Mesenchymal stem cell (in vitro differentiated cells and primary cell): ENCODE measurements at regions not wholly inside any gene's neighbourhood (a gene's known extent, or its start where the extent isn't known, plus 50 kb on each side); places are given as distances from the start of the nearest gene placed in this dataset.

Source experiments
- DNase-seq: peaks from one replicate; pipeline ENCODE4 v3.0.0-alpha.2; 2013
- H2AFZ ChIP-seq: one replicate; pipeline ENCODE4 v1.6.1; 2013; ENCODE audit warnings: low read depth, mild to moderate bottlenecking, control low read depth, inconsistent platforms, low read length, moderate library complexity
- H2AK5ac ChIP-seq: 2 replicates; pipeline ENCODE4 v1.6.1; 2013; ENCODE audit warnings: low read length, moderate library complexity, mild to moderate bottlenecking, inconsistent platforms; ENCODE audit not compliant: severe bottlenecking
- H2BK120ac ChIP-seq: one replicate; pipeline ENCODE4 v1.6.1; 2013; ENCODE audit warnings: low read depth, mild to moderate bottlenecking, inconsistent platforms, low read length, moderate library complexity
- H2BK12ac ChIP-seq, 2 experiments: one replicate each; pipeline ENCODE4 v1.6.1; 2013; ENCODE audit warnings: inconsistent platforms in 2 of 2, low read length in 2 of 2, mild to moderate bottlenecking in 2 of 2, moderate library complexity in 2 of 2, control low read depth in 1 of 2
- H2BK15ac ChIP-seq: one replicate; pipeline ENCODE4 v1.6.1; 2013; ENCODE audit warnings: mild to moderate bottlenecking, low read depth, inconsistent platforms; ENCODE audit not compliant: poor library complexity, severe bottlenecking
- H2BK5ac ChIP-seq: 2 replicates; pipeline ENCODE4 v1.6.1; 2013; ENCODE audit warnings: low read depth, mild to moderate bottlenecking, low read length, control low read depth, inconsistent platforms; ENCODE audit not compliant: poor library complexity, severe bottlenecking
- H3K14ac ChIP-seq, 2 experiments: one replicate each; pipeline ENCODE4 v1.6.1; 2013; ENCODE audit warnings: inconsistent platforms in 2 of 2, low read length in 2 of 2, control low read depth in 1 of 2, mild to moderate bottlenecking in 1 of 2, moderate library complexity in 1 of 2
- H3K18ac ChIP-seq, 2 experiments: one replicate each; pipeline ENCODE4 v1.6.1; 2013; ENCODE audit warnings: inconsistent platforms in 2 of 2, low read length in 2 of 2, control low read depth in 1 of 2, low read depth in 1 of 2, mild to moderate bottlenecking in 1 of 2
- H3K23ac ChIP-seq, 2 experiments: one replicate each; pipeline ENCODE4 v1.6.1; 2013; ENCODE audit warnings: inconsistent platforms in 2 of 2, low read length in 2 of 2, mild to moderate bottlenecking in 2 of 2, moderate library complexity in 2 of 2, control low read depth in 1 of 2
- H3K27ac ChIP-seq: 2 replicates; pipeline ENCODE4 v1.5.1; 2013; ENCODE audit warnings: mild to moderate bottlenecking, moderate library complexity, low read length, control low read depth, inconsistent platforms; ENCODE audit not compliant: poor library complexity, severe bottlenecking
- H3K27me3 ChIP-seq, 2 experiments: 2 replicates each; pipeline versions ENCODE4 v1.6.1 to v1.7.0; 2013; ENCODE audit warnings: low read length in 2 of 2, mild to moderate bottlenecking in 2 of 2, moderate library complexity in 2 of 2, control low read depth in 1 of 2, inconsistent platforms in 1 of 2; ENCODE audit not compliant: control insufficient read depth in 1 of 2, insufficient read depth in 1 of 2
- H3K36me3 ChIP-seq, 2 experiments: 2 replicates each; pipeline versions ENCODE4 v1.6.1 to v1.7.0; 2013; ENCODE audit warnings: low read length in 2 of 2, control low read depth in 1 of 2, inconsistent platforms in 1 of 2, low read depth in 1 of 2, mild to moderate bottlenecking in 1 of 2; ENCODE audit not compliant: insufficient read depth in 2 of 2, control insufficient read depth in 1 of 2
- H3K4ac ChIP-seq, 2 experiments: one replicate each; pipeline ENCODE4 v1.6.1; 2013; ENCODE audit warnings: inconsistent platforms in 2 of 2, low read length in 2 of 2, mild to moderate bottlenecking in 2 of 2, moderate library complexity in 2 of 2, control low read depth in 1 of 2, low read depth in 1 of 2
- H3K4me1 ChIP-seq: 2 replicates; pipeline ENCODE4 v1.6.1; 2013; ENCODE audit warnings: low read depth, low read length, control low read depth; ENCODE audit not compliant: control insufficient read depth, insufficient read depth
- H3K4me2 ChIP-seq: 2 replicates; pipeline ENCODE4 v1.6.1; 2013; ENCODE audit warnings: low read length, mild to moderate bottlenecking, inconsistent platforms; ENCODE audit not compliant: poor library complexity, severe bottlenecking
- H3K4me3 ChIP-seq, 2 experiments: 2 replicates each; pipeline versions ENCODE4 v1.5.1 to v1.7.0; 2013; ENCODE audit warnings: low read length in 2 of 2, mild to moderate bottlenecking in 2 of 2, control low read depth in 1 of 2, low read depth in 1 of 2; ENCODE audit not compliant: insufficient read depth in 1 of 2
- H3K79me1 ChIP-seq: replicated peaks from 2 replicates; pipeline ENCODE4 v1.6.1; 2013; ENCODE audit warnings: mild to moderate bottlenecking, control low read depth, low read length, inconsistent platforms; ENCODE audit not compliant: poor library complexity, severe bottlenecking
- H3K9ac ChIP-seq: 2 replicates; pipeline ENCODE4 v1.7.0; 2013; ENCODE audit warnings: mild to moderate bottlenecking, low read length, moderate library complexity
- H3K9me3 ChIP-seq: 2 replicates; pipeline ENCODE4 v1.7.0; 2013; ENCODE audit warnings: mild to moderate bottlenecking, low read length; ENCODE audit not compliant: control insufficient read depth
- H4K8ac ChIP-seq: one replicate; pipeline ENCODE4 v1.6.1; 2013; ENCODE audit warnings: inconsistent platforms, mild to moderate bottlenecking, low read length, moderate library complexity
- H4K91ac ChIP-seq: one replicate; pipeline ENCODE4 v1.6.1; 2013; ENCODE audit warnings: mild to moderate bottlenecking, low read length, inconsistent platforms
- WGBS: methylation state at CpG from one replicate; pipeline ENCODE4 v1.1.7; 2013; ENCODE audit warnings: mixed read lengths; 5-methylcytosine and 5-hydroxymethylcytosine counted together

DNA sequence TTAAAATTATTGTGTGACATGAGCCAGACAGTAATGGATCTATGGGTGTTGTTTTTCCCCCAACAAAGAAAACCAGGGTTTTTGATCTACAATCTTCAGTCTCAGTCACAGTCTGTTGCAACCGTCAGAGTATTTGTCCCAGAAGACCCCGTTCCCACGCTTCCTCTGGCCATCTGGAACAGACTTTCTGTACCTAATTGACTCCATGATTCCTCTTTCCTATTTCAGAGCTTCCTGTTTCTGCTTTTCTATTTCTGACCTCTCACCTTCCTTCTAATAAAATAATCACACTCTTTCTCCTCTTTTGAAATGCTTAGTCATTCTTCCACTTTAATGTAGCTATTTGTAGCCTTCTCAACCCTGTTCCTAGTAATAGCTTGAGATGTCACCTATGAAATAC, 1044.8 kb downstream of the DTWD2 start:
- no peak overlapping the region for H2BK5ac ChIP-seq
- H3K27me3 ChIP-seq: no peaks in the 10 kb centered on the region
- no peak overlapping the region for H2BK15ac ChIP-seq
- no peaks in the 10 kb centered on the region for H3K79me1 ChIP-seq
- no peaks in the 10 kb centered on the region for H3K4me1 ChIP-seq
- H2AFZ ChIP-seq: no peak overlapping the region
- no peak overlapping the region for H2BK12ac ChIP-seq
- no peak overlapping the region for H4K91ac ChIP-seq
- no peak overlapping the region for H3K4ac ChIP-seq
- no peak for DNase-seq
- no peak overlapping the region for H2BK120ac ChIP-seq
- H3K18ac ChIP-seq: no peak overlapping the region
- H3K4me2 ChIP-seq: no peak overlapping the region
- no peak overlapping the region for H3K4me3 ChIP-seq
- no peak overlapping the region for H2AK5ac ChIP-seq
- no peak overlapping the region for H3K23ac ChIP-seq
- H4K8ac ChIP-seq: no peak overlapping the region
- H3K27ac ChIP-seq: no peak overlapping the region
- no peak overlapping the region for H3K9ac ChIP-seq
- H3K36me3 ChIP-seq: no peaks in the 10 kb centered on the region
- peaks cover 47% of the 10 kb centered on the region for H3K9me3 ChIP-seq
- 26% methylated on average over 3 of the region's 3 CpGs for WGBS
- no peak overlapping the region for H3K14ac ChIP-seq

DNA sequence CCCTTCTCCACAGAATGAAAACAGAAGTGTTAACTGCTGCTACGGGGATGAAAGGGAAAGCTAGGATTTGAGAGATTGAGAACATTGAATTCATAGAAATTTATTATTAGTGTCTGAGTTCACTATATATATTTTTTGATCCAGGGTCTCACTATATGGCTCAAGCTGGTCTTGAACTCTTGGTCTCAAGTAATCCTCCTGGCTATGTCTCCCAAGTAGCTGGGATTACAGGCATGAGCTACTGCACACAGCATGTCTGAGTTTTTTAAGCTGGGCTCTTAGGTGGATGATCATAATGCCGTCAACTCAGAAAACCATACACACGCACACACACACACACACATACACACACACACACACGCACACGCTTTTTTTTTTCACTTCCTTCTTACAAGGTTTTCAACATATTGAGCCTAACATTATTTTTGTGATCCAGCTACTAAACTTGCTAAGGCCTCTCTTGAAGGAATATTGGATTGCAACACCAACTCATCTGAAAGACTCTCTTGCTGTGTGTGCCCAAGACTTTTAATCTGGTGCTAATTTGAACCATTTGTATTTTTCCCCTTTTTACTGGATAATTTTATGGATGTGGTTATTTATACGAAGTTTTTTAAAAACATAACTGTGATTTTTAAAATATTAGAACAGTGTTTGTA, 1045.4 kb downstream of the DTWD2 start:
- WGBS: 96% methylated on average over 4 of the region's 6 CpGs

DNA sequence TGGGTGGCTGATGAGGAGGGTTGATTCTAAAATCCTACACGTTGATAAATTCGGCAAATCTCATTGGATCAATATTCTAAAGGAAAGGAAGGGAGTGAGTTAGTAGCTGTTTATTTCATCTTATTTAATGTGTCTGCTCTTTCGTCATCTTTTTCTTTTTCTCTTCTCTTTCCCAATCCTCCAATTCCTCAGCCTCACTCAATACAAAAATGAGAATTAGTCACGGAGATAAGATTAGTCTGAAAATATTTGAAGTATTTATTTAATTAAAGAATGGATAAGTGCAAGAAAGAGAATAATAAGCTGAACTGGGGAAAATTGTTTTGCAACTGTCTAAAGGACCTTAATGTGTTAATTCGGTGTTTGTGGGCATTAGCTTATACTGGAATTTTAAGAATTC, 1095.1 kb downstream of the DTWD2 start:
- Histone ChIP-seq H2AFZ (no peak overlapping the region), H3K4me1 (no peaks in the 10 kb centered on the region)
- whole genome bisulfite sequencing: 95% methylated on average over 4 of the region's 5 CpGs

More for the DNA sequence above, 1045.4 kb downstream of the DTWD2 start:
- Histone ChIP-seq H3K14ac (no peak overlapping the region), H2AFZ (peak overlapping the region; percentile 14), H4K91ac (no peak overlapping the region), H3K23ac (no peak overlapping the region), H3K79me1 (no peaks in the 10 kb centered on the region), H3K4me2 (no peak overlapping the region), H3K9me3 (peaks cover 52% of the 10 kb centered on the region), H2BK120ac (no peak overlapping the region), H2BK15ac (no peak overlapping the region), H3K27me3 (no peaks in the 10 kb centered on the region), H2BK5ac (no peak overlapping the region), H3K4ac (no peak overlapping the region), H3K27ac (no peak overlapping the region), H3K9ac (no peak overlapping the region), H2BK12ac (no peak overlapping the region), H3K4me1 (no peaks in the 10 kb centered on the region), H3K36me3 (no peaks in the 10 kb centered on the region), H3K18ac (no peak overlapping the region), H3K4me3 (no peak overlapping the region), H2AK5ac (no peak overlapping the region), H4K8ac (no peak overlapping the region)
- DNase-seq: no peak

DNA sequence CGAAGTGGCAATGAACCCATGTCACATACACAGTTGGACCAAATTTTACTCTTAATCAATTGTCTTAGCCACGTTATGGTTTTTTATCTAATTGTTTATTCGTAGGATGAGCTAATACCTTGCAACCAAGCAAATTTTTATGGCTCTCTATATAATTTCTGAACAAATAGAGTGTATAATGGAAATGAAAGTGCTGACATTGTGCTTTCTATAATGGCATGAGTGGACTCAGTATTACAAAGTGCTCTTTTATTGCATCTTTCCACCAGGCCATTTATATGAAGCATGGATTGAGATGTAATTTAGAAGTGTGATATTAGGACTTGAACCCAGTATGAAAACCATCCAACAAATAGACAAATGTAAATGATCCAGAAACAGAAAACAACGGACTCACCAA, 1096.0 kb downstream of the DTWD2 start:
- no peaks in the 10 kb centered on the region for H3K36me3 ChIP-seq
- H3K4ac ChIP-seq: no peak overlapping the region
- H4K8ac ChIP-seq: no peak overlapping the region
- no peaks in the 10 kb centered on the region for H3K9me3 ChIP-seq
- whole genome bisulfite sequencing: 100% methylated on average over 1 of the region's 4 CpGs
- H3K79me1 ChIP-seq: no peaks in the 10 kb centered on the region
- H4K91ac ChIP-seq: no peak overlapping the region
- no peak overlapping the region for H3K4me3 ChIP-seq
- no peak overlapping the region for H2AFZ ChIP-seq
- no peak overlapping the region for H3K4me2 ChIP-seq
- H2BK15ac ChIP-seq: no peak overlapping the region
- no peaks in the 10 kb centered on the region for H3K4me1 ChIP-seq
- no peak overlapping the region for H2AK5ac ChIP-seq
- H2BK120ac ChIP-seq: no peak overlapping the region
- no peak overlapping the region for H2BK12ac ChIP-seq
- H3K27ac ChIP-seq: no peak overlapping the region
- H3K18ac ChIP-seq: no peak overlapping the region
- no peak overlapping the region for H2BK5ac ChIP-seq
- H3K27me3 ChIP-seq: no peaks in the 10 kb centered on the region
- H3K14ac ChIP-seq: no peak overlapping the region
- no peak overlapping the region for H3K23ac ChIP-seq
- H3K9ac ChIP-seq: no peak overlapping the region
- DNase-seq: no peak

More for the DNA sequence above, 1095.1 kb downstream of the DTWD2 start:
- no peak for DNase-seq
- Histone ChIP-seq H3K36me3 (no peaks in the 10 kb centered on the region), H3K4ac (no peak overlapping the region), H2BK5ac (no peak overlapping the region), H3K23ac (no peak overlapping the region), H2AK5ac (no peak overlapping the region), H3K79me1 (no peaks in the 10 kb centered on the region), H3K4me3 (no peak overlapping the region), H3K18ac (no peak overlapping the region), H3K14ac (no peak overlapping the region), H3K4me2 (no peak overlapping the region), H3K9ac (no peak overlapping the region), H2BK15ac (no peak overlapping the region), H4K91ac (no peak overlapping the region), H2BK120ac (no peak overlapping the region), H3K27ac (no peak overlapping the region), H2BK12ac (no peak overlapping the region), H3K9me3 (no peaks in the 10 kb centered on the region), H3K27me3 (no peaks in the 10 kb centered on the region), H4K8ac (no peak overlapping the region)
